Skin of body (tissue), 1 donor: ENCODE measurements at regions not wholly inside any gene's neighbourhood (a gene's known extent, or its start where the extent isn't known, plus 50 kb on each side); places are given as distances from the start of the nearest gene placed in this dataset.
"Not testable (repeated sequence)": the region's sequence is repeated elsewhere in the genome, so short reads cannot be mapped to it uniquely, and the experiment has no call there.

ENCODE experiments used
- DNase-seq: peaks from one replicate; lab custom pipeline; 2025; lab: John Stamatoyannopoulos, UW

GRCh38 chr10:125283191-125283835, 123.0 kb upstream of the CTBP2 start:
- DNase-seq, result no peak

GRCh38 chr10:125281091-125281490, 120.7 kb upstream of the CTBP2 start:
- no peak for DNase-seq

GRCh38 chr10:125276133-125276532, 115.8 kb upstream of the CTBP2 start:
- no peak for DNase-seq

- DNase-seq, result no peak
Measured at GRCh38 chr10:125274961-125275360, 114.6 kb upstream of the CTBP2 start.

- DNase-seq, result no peak
Measured at GRCh38 chr10:125273023-125273422, 112.7 kb upstream of the CTBP2 start.

- no peak for DNase-seq
Measured at GRCh38 chr10:125269716-125270115, 109.4 kb upstream of the CTBP2 start.

- no peak for DNase-seq
Measured at GRCh38 chr10:125266966-125267365, 106.6 kb upstream of the CTBP2 start.

- no peak for DNase-seq
Measured at GRCh38 chr10:125266541-125266940, 106.2 kb upstream of the CTBP2 start.

- DNase-seq, result no peak
Measured at GRCh38 chr10:125265579-125265955, 105.2 kb upstream of the CTBP2 start.

GRCh38 chr10:125264757-125265578, 104.6 kb upstream of the CTBP2 start:
- DNase-seq, result no peak

GRCh38 chr10:125264091-125264490, 103.7 kb upstream of the CTBP2 start:
- no peak for DNase-seq

- DNase-seq, result no peak
Measured at GRCh38 chr10:125263551-125263950, 103.2 kb upstream of the CTBP2 start.

GRCh38 chr10:125262920-125263319, 102.6 kb upstream of the CTBP2 start:
- no peak for DNase-seq

- DNase-seq, result no peak
Measured at GRCh38 chr10:125262409-125262808, 102.0 kb upstream of the CTBP2 start.

- DNase-seq, result no peak
Measured at GRCh38 chr10:125261491-125262186, 101.3 kb upstream of the CTBP2 start.

- no peak for DNase-seq
Measured at GRCh38 chr10:125260260-125260659, 99.9 kb upstream of the CTBP2 start.

- no peak for DNase-seq
Measured at GRCh38 chr10:125259651-125260050, 99.3 kb upstream of the CTBP2 start.

- no peak for DNase-seq
Measured at GRCh38 chr10:125258676-125259075, 98.3 kb upstream of the CTBP2 start.

- no peak for DNase-seq
Measured at GRCh38 chr10:125257521-125258108, 97.3 kb upstream of the CTBP2 start.

GRCh38 chr10:125256026-125256425, 95.7 kb upstream of the CTBP2 start:
- no peak for DNase-seq

- DNase-seq, result no peak
Measured at GRCh38 chr10:125252937-125253336, 92.6 kb upstream of the CTBP2 start.

- not testable (repeated sequence) for DNase-seq
Measured at GRCh38 chr10:125250834-125251233, 90.5 kb upstream of the CTBP2 start.
